CD14-positive monocyte (primary cell): ENCODE measurements at regions not wholly inside any gene's neighbourhood (a gene's known extent, or its start where the extent isn't known, plus 50 kb on each side); places are given as distances from the start of the nearest gene placed in this dataset.

Experiments used
- DNase-seq, 3 donors: peaks; one replicate each; pipeline ENCODE4 v3.0.0-alpha.2; 2011 to 2022
- H2AFZ ChIP-seq: 2 replicates; pipeline ENCODE4 v1.6.0; 2012; ENCODE audit warnings: mild to moderate bottlenecking, low read depth, low read length, inconsistent platforms; ENCODE audit not compliant: insufficient read depth, poor library complexity, severe bottlenecking
- H3K27ac ChIP-seq, 2 donors: 1 replicate in 1 of 2; 2 replicates in 1 of 2; pipeline ENCODE4 v1.5.1; 2012 to 2013; ENCODE audit warnings: low read length in 2 of 2, control low read depth in 1 of 2, inconsistent platforms in 1 of 2, low read depth in 1 of 2, mild to moderate bottlenecking in 1 of 2
- H3K27me3 ChIP-seq, 2 donors: one replicate each; pipeline versions ENCODE4 v1.6.0 to v1.6.1; 2011 to 2013; ENCODE audit warnings: low read length in 2 of 2; ENCODE audit not compliant: control insufficient read depth in 2 of 2, insufficient read depth in 2 of 2
- H3K36me3 ChIP-seq, 2 donors: replicated peaks in 1 of 2; 1 replicate in 1 of 2; 2 replicates in 1 of 2; pipeline versions ENCODE4 v1.5.1 to v1.6.1; 2012 to 2013; ENCODE audit warnings: low read length in 2 of 2, control low read depth in 1 of 2, inconsistent platforms in 1 of 2, mild to moderate bottlenecking in 1 of 2; ENCODE audit not compliant: insufficient read depth in 2 of 2, control insufficient read depth in 1 of 2
- H3K4me1 ChIP-seq, 2 donors: 1 replicate in 1 of 2; 2 replicates in 1 of 2; pipeline versions ENCODE4 v1.5.1 to v1.6.1; 2012 to 2013; ENCODE audit warnings: low read length in 2 of 2, control low read depth in 1 of 2, inconsistent platforms in 1 of 2, mild to moderate bottlenecking in 1 of 2, moderate library complexity in 1 of 2; ENCODE audit not compliant: insufficient read depth in 2 of 2, control insufficient read depth in 1 of 2
- H3K4me2 ChIP-seq: replicated peaks from 2 replicates; pipeline ENCODE3; 2012; ENCODE audit warnings: low read length, moderate library complexity, mild to moderate bottlenecking; ENCODE audit not compliant: poor library complexity, severe bottlenecking; ENCODE audit errors: extremely low read depth
- H3K4me3 ChIP-seq, 3 experiments: fragments of 200-600 bp in 1 of 3; sonication (generic) in 1 of 3; replicated peaks in 1 of 3; 1 replicate in 2 of 3; 2 replicates in 1 of 3; pipeline ENCODE4 v1.5.1; 2011 to 2013; ENCODE audit warnings: low read length in 3 of 3, mild to moderate bottlenecking in 3 of 3, control low read depth in 2 of 3, low read depth in 2 of 3, inconsistent platforms in 1 of 3, moderate library complexity in 1 of 3
- H3K79me2 ChIP-seq: 2 replicates; pipeline ENCODE4 v1.6.0; 2012; ENCODE audit warnings: mild to moderate bottlenecking, control low read depth, inconsistent platforms, low read length, moderate library complexity; ENCODE audit not compliant: insufficient read depth
- H3K9ac ChIP-seq: 2 replicates; pipeline ENCODE4 v1.6.0; 2017; ENCODE audit warnings: low read length, mild to moderate bottlenecking; ENCODE audit not compliant: insufficient read depth, poor library complexity, severe bottlenecking
- H3K9me3 ChIP-seq, 2 donors: replicated peaks in 1 of 2; 1 replicate in 1 of 2; 2 replicates in 1 of 2; pipeline versions ENCODE4 v1.5.1 to v1.6.1; 2012 to 2013; ENCODE audit warnings: low read length in 2 of 2, control low read depth in 1 of 2; ENCODE audit not compliant: control insufficient read depth in 1 of 2, insufficient read depth in 1 of 2
- H4K20me1 ChIP-seq: 2 replicates; pipeline ENCODE4 v1.6.0; 2012; ENCODE audit warnings: mild to moderate bottlenecking, low read length, control low read depth, moderate library complexity; ENCODE audit not compliant: insufficient read depth
- H3K27ac Mint-ChIP-seq, 7 donors: one replicate each; pipeline ENCODE4 v1.8.0; 2020; ENCODE audit warnings: mild to moderate bottlenecking in 7 of 7, mixed read lengths in 7 of 7, moderate library complexity in 6 of 7, inconsistent platforms in 2 of 7
- H3K27me3 Mint-ChIP-seq, 3 donors: one replicate each; pipeline ENCODE4 v1.8.0; 2021 to 2022; ENCODE audit warnings: low read depth in 3 of 3, mild to moderate bottlenecking in 3 of 3, mixed read lengths in 3 of 3, moderate library complexity in 3 of 3, inconsistent platforms in 1 of 3
- H3K36me3 Mint-ChIP-seq, 2 donors: one replicate each; pipeline ENCODE4 v1.8.0; 2020; ENCODE audit warnings: mixed read lengths in 2 of 2, inconsistent platforms in 1 of 2, mild to moderate bottlenecking in 1 of 2
- H3K4me1 Mint-ChIP-seq: one replicate; pipeline ENCODE4 v1.8.0; 2020; ENCODE audit warnings: mild to moderate bottlenecking, mixed read lengths
- H3K4me3 Mint-ChIP-seq, 2 donors: one replicate each; pipeline ENCODE4 v1.8.0; 2020; ENCODE audit warnings: mild to moderate bottlenecking in 2 of 2, mixed read lengths in 2 of 2, moderate library complexity in 1 of 2
- H3K9me3 Mint-ChIP-seq, 7 donors: one replicate each; pipeline ENCODE4 v1.8.0; 2020 to 2022; ENCODE audit warnings: mixed read lengths in 7 of 7, mild to moderate bottlenecking in 6 of 7, moderate library complexity in 6 of 7, inconsistent platforms in 2 of 7
- WGBS: methylation state at CpG from one replicate; pipeline ENCODE4 v1.1.5; 2013; ENCODE audit warnings: missing lambda C conversion rate; ENCODE audit not compliant: insufficient coverage; 5-methylcytosine and 5-hydroxymethylcytosine counted together
- intact Hi-C, 2 donors: fragments of 100-400 bp; cut with micrococcal nuclease; formaldehyde crosslinking; loops; one replicate each; pipeline versions ENCODE4 v1.15.0 to v1.15.1; 2023
- TF ChIP-seq, protein P1 (sequence below): fragments of 200-600 bp; IDR thresholded peaks from one replicate; pipeline ENCODE4 v1.8.0; 2022; ENCODE audit warnings: antibody characterized with exemption, mild to moderate bottlenecking

DNA sequence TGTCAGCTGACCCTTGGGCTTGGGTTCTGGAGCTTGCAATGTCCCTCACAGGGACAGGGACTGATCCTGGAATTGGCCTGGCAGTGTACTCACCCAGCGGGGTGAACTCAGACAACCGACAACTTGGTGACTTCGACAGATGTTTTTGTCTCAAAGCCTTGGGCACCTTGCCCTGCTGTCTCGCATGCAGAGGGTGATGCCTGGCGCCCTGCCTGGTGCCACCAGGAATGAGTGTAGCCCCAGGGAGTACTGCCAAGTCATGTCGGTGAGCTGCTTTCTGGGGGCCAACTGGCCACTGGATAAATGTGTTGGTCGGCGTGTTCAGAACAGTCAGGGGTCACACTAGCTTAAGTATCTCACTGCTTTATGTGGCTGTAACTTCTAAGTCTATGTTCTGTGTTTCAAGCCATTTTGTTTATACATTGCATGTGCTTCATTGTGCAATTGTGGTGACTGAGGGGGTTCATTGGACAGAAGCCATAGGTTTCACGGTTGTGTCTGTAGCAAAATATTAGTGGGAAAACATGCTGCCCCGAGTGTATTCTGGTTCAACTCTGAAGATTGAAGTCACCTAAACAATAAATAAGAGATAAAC lies 96.3 kb upstream of the TNFSF11 start:
- no peak overlapping the region for H2AFZ ChIP-seq
- WGBS, result 98% methylated on average over 8 of the region's 10 CpGs

GRCh38 chr13:42478531-42479156 lies 95.3 kb upstream of the TNFSF11 start:
- TF ChIP-seq, protein P1, sequence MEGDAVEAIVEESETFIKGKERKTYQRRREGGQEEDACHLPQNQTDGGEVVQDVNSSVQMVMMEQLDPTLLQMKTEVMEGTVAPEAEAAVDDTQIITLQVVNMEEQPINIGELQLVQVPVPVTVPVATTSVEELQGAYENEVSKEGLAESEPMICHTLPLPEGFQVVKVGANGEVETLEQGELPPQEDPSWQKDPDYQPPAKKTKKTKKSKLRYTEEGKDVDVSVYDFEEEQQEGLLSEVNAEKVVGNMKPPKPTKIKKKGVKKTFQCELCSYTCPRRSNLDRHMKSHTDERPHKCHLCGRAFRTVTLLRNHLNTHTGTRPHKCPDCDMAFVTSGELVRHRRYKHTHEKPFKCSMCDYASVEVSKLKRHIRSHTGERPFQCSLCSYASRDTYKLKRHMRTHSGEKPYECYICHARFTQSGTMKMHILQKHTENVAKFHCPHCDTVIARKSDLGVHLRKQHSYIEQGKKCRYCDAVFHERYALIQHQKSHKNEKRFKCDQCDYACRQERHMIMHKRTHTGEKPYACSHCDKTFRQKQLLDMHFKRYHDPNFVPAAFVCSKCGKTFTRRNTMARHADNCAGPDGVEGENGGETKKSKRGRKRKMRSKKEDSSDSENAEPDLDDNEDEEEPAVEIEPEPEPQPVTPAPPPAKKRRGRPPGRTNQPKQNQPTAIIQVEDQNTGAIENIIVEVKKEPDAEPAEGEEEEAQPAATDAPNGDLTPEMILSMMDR, result no peak
- intact Hi-C loops, result no loop called here
- Histone ChIP-seq H3K79me2 (no peaks in the 10 kb centered on the region), H3K9ac (no peak overlapping the region), H2AFZ (no peak overlapping the region), H3K27ac (no peak overlapping the region), H4K20me1 (no peaks in the 10 kb centered on the region), H3K9me3 (no peaks in the 10 kb centered on the region), H3K36me3 (no peaks in the 10 kb centered on the region), H3K27me3 (no peaks in the 10 kb centered on the region), H3K4me3 (no peak overlapping the region), H3K4me2 (no peak overlapping the region), H3K4me1 (no peaks in the 10 kb centered on the region)
- peaks cover 0 to 6% (median 0%) of the 10 kb centered on the region in 3 donors for H3K27me3 Mint-ChIP-seq
- DNase-seq, result no peak
- no peaks in the 10 kb centered on the region for H3K36me3 Mint-ChIP-seq
- H3K27ac Mint-ChIP-seq, result peak overlapping the region in 1 of 7 donors; percentile 27
- no CpG with 5 or more reads among the region's 3 CpGs for WGBS
- no peak overlapping the region for H3K4me3 Mint-ChIP-seq
- peaks cover 0 to 2% (median 0%) of the 10 kb centered on the region in 7 donors for H3K9me3 Mint-ChIP-seq
- H3K4me1 Mint-ChIP-seq, result no peaks in the 10 kb centered on the region

More for the DNA sequence above, 96.3 kb upstream of the TNFSF11 start:
- Histone ChIP-seq H3K27me3 (no peaks in the 10 kb centered on the region), H3K4me3 (no peak overlapping the region), H3K4me1 (no peaks in the 10 kb centered on the region), H3K9me3 (no peaks in the 10 kb centered on the region), H3K79me2 (no peaks in the 10 kb centered on the region), H3K36me3 (no peaks in the 10 kb centered on the region), H3K4me2 (no peak overlapping the region), H4K20me1 (no peaks in the 10 kb centered on the region), H3K9ac (no peak overlapping the region), H3K27ac (no peak overlapping the region)
- peaks cover 0 to 6% (median 0%) of the 10 kb centered on the region in 3 donors for H3K27me3 Mint-ChIP-seq
- no peak for DNase-seq
- TF ChIP-seq, protein P1, result no peak
- peaks cover 0 to 8% (median 4%) of the 10 kb centered on the region in 7 donors for H3K9me3 Mint-ChIP-seq
- H3K27ac Mint-ChIP-seq, result no peak overlapping the region
- H3K36me3 Mint-ChIP-seq, result no peaks in the 10 kb centered on the region
- intact Hi-C loops, result no loop called here
- no peak overlapping the region for H3K4me3 Mint-ChIP-seq
- H3K4me1 Mint-ChIP-seq, result no peaks in the 10 kb centered on the region
